Common myeloid progenitor, CD34-positive (primary cell): ENCODE measurements at regions not wholly inside any gene's neighbourhood (a gene's known extent, or its start where the extent isn't known, plus 50 kb on each side); places are given as distances from the start of the nearest gene placed in this dataset.

Source experiments
- CTCF ChIA-PET: fragments of 350-600 bp; sonication (Branson Sonifier 250); formaldehyde crosslinking; loops from one replicate; lab custom pipeline; 2021; ENCODE audit warnings: antibody characterized with exemption; lab: Charles Lee
- POLR2A ChIA-PET: fragments of 350-600 bp; sonication (Branson Sonifier 250); formaldehyde crosslinking; loops from one replicate; lab custom pipeline; 2021; ENCODE audit warnings: antibody characterized with exemption; lab: Charles Lee
- DNase-seq, 3 donors: peaks; one replicate each; pipeline versions ENCODE4 v3.0.0 to v3.0.0-alpha.2; 2013
- H3K27ac ChIP-seq, 2 experiments: 1 replicate in 1 of 2; 2 replicates in 1 of 2; pipeline ENCODE4 v1.7.0; 2013; ENCODE audit warnings: inconsistent platforms in 2 of 2, low read length in 2 of 2, mild to moderate bottlenecking in 2 of 2, low read depth in 1 of 2, moderate library complexity in 1 of 2; ENCODE audit not compliant: severe bottlenecking in 2 of 2, insufficient read depth in 1 of 2, poor library complexity in 1 of 2
- H3K27me3 ChIP-seq, 5 experiments: replicated peaks in 2 of 5; 1 replicate in 3 of 5; 2 replicates in 2 of 5; pipeline versions ENCODE4 v1.6.1 to v1.7.0; 2013; ENCODE audit warnings: low read length in 4 of 5, mild to moderate bottlenecking in 2 of 5, moderate library complexity in 2 of 5, inconsistent platforms in 1 of 5; ENCODE audit not compliant: insufficient read depth in 5 of 5, control insufficient read depth in 4 of 5
- H3K36me3 ChIP-seq, 4 experiments: 1 replicate in 2 of 4; 2 replicates in 2 of 4; pipeline versions ENCODE4 v1.6.1 to v1.7.0; 2013; ENCODE audit warnings: low read length in 3 of 4, control low read depth in 1 of 4, mild to moderate bottlenecking in 1 of 4; ENCODE audit not compliant: control insufficient read depth in 4 of 4, insufficient read depth in 4 of 4
- H3K4me1 ChIP-seq, 4 experiments: 1 replicate in 3 of 4; 2 replicates in 1 of 4; pipeline versions ENCODE4 v1.6.1 to v1.7.1; 2013; ENCODE audit warnings: low read length in 3 of 4, mild to moderate bottlenecking in 3 of 4, control low read depth in 1 of 4, inconsistent platforms in 1 of 4, moderate library complexity in 1 of 4; ENCODE audit not compliant: control insufficient read depth in 4 of 4, insufficient read depth in 4 of 4; ENCODE audit errors: control extremely low read depth in 1 of 4
- H3K4me3 ChIP-seq, 7 experiments: 1 replicate in 4 of 7; 2 replicates in 3 of 7; pipeline versions ENCODE4 v1.5.1 to v1.7.0; 2013; ENCODE audit warnings: mild to moderate bottlenecking in 7 of 7, low read length in 6 of 7, moderate library complexity in 6 of 7, inconsistent platforms in 2 of 7, low read depth in 2 of 7, control low read depth in 1 of 7; ENCODE audit not compliant: insufficient read depth in 4 of 7, control insufficient read depth in 1 of 7; ENCODE audit errors: extremely low read depth in 1 of 7
- H3K9me3 ChIP-seq, 5 experiments: 1 replicate in 4 of 5; 2 replicates in 1 of 5; pipeline versions ENCODE4 v1.6.1 to v1.7.1; 2013; ENCODE audit warnings: low read length in 4 of 5, mild to moderate bottlenecking in 2 of 5, inconsistent platforms in 1 of 5, low read depth in 1 of 5, moderate library complexity in 1 of 5; ENCODE audit not compliant: control insufficient read depth in 4 of 5, insufficient read depth in 2 of 5; ENCODE audit errors: control extremely low read depth in 1 of 5
- WGBS: methylation state at CpG from one replicate; pipeline ENCODE4 v1.1.5; 2013; ENCODE audit not compliant: insufficient coverage; 5-methylcytosine and 5-hydroxymethylcytosine counted together

GRCh38 chr1:24996456-24996855, 66.4 kb upstream of the RUNX3 start:
- CTCF ChIA-PET = interaction anchor here (0.7 to 2.6 kb wide), 9 partner anchors 9 to 43 kb away, joined by 3 to 16 read pairs (median 3); no protein-coding TSS in a partner anchor

GRCh38 chr1:24995661-24996060, 65.6 kb upstream of the RUNX3 start:
- ChIA-PET CTCF (interaction anchor here (0.8 to 2.6 kb wide), 5 partner anchors 10 to 44 kb away, joined by 3 to 16 read pairs (median 3); no protein-coding TSS in a partner anchor), POLR2A (interaction anchor here (1.0 kb wide), 1 partner anchor 41 kb away, joined by 3 read pairs; no protein-coding TSS in a partner anchor)
- Histone ChIP-seq H3K36me3 (no peaks in the 10 kb centered on the region), H3K27me3 (no peaks in the 10 kb centered on the region), H3K4me3 (no peak overlapping the region), H3K9me3 (no peaks in the 10 kb centered on the region), H3K27ac (no peak overlapping the region), H3K4me1 (peaks cover 0 to 91% (median 42%) of the 10 kb centered on the region in 4 experiments)
- DNase-seq = no peak
- WGBS = 76% methylated on average over 3 of the region's 3 CpGs

More at GRCh38 chr1:24996456-24996855, 66.4 kb upstream of the RUNX3 start:
- WGBS = 72% methylated on average over 4 of the region's 5 CpGs
- Histone ChIP-seq H3K4me3 (no peak overlapping the region), H3K36me3 (no peaks in the 10 kb centered on the region), H3K27me3 (no peaks in the 10 kb centered on the region), H3K9me3 (no peaks in the 10 kb centered on the region), H3K4me1 (peaks cover 0 to 91% (median 45%) of the 10 kb centered on the region in 4 experiments), H3K27ac (no peak overlapping the region)
- POLR2A ChIA-PET = interaction anchor here (1.0 kb wide), 1 partner anchor 41 kb away, joined by 3 read pairs; no protein-coding TSS in a partner anchor
- no peak for DNase-seq

GRCh38 chr1:24995140-24995539, 65.1 kb upstream of the RUNX3 start:
- Histone ChIP-seq H3K4me1 (peaks cover 0 to 95% (median 44%) of the 10 kb centered on the region in 4 experiments), H3K9me3 (no peaks in the 10 kb centered on the region), H3K4me3 (no peak overlapping the region), H3K27me3 (no peaks in the 10 kb centered on the region), H3K27ac (no peak overlapping the region), H3K36me3 (no peaks in the 10 kb centered on the region)
- no peak for DNase-seq
- 90% methylated on average over 6 of the region's 6 CpGs for WGBS
- ChIA-PET POLR2A (no interaction called here), CTCF (interaction anchor here (1.0 to 2.6 kb wide), 3 partner anchors 10 to 43 kb away, joined by 3 to 16 read pairs (median 4); no protein-coding TSS in a partner anchor)

- Histone ChIP-seq H3K9me3 (no peaks in the 10 kb centered on the region), H3K4me1 (peaks cover 0 to 93% (median 49%) of the 10 kb centered on the region in 4 experiments), H3K36me3 (no peaks in the 10 kb centered on the region), H3K4me3 (no peak overlapping the region), H3K27ac (no peak overlapping the region), H3K27me3 (no peaks in the 10 kb centered on the region)
- 97% methylated on average over 14 of the region's 16 CpGs for WGBS
- ChIA-PET POLR2A (no interaction called here), CTCF (interaction anchor here (1.5 kb wide), 1 partner anchor 31 kb away, joined by 4 read pairs; no protein-coding TSS in a partner anchor)
- DNase-seq = no peak
Observed at GRCh38 chr1:24993871-24994580, 64.0 kb upstream of the RUNX3 start.

- peaks cover 0 to 86% (median 41%) of the 10 kb centered on the region in 4 experiments for H3K4me1 ChIP-seq
- no peaks in the 10 kb centered on the region for H3K27me3 ChIP-seq
- WGBS = 56% methylated on average over 9 of the region's 12 CpGs
- no peak overlapping the region for H3K4me3 ChIP-seq
- CTCF ChIA-PET = interaction anchor here (2.4 to 4.0 kb wide), 2 partner anchors 14 to 44 kb away, joined by 11 to 22 read pairs; no protein-coding TSS in a partner anchor
- no peak overlapping the region for H3K27ac ChIP-seq
- POLR2A ChIA-PET = no interaction called here
- no peak for DNase-seq
- no peaks in the 10 kb centered on the region for H3K36me3 ChIP-seq
- no peaks in the 10 kb centered on the region for H3K9me3 ChIP-seq
Observed at GRCh38 chr1:24992761-24993211, 62.7 kb upstream of the RUNX3 start.

- no peak for DNase-seq
- ChIA-PET POLR2A (no interaction called here), CTCF (interaction anchor here (2.4 to 4.0 kb wide), 2 partner anchors 13 to 44 kb away, joined by 11 to 22 read pairs; no protein-coding TSS in a partner anchor)
- no peak overlapping the region for H3K4me3 ChIP-seq
- H3K27me3 ChIP-seq = no peaks in the 10 kb centered on the region
- no peaks in the 10 kb centered on the region for H3K9me3 ChIP-seq
- no peak overlapping the region for H3K27ac ChIP-seq
- peaks cover 0 to 80% (median 36%) of the 10 kb centered on the region in 4 experiments for H3K4me1 ChIP-seq
- no peaks in the 10 kb centered on the region for H3K36me3 ChIP-seq
- 97% methylated on average over 10 of the region's 11 CpGs for WGBS
Observed at GRCh38 chr1:24992124-24992760, 62.2 kb upstream of the RUNX3 start.
